ENCODE measurements at regions not wholly inside any gene's neighbourhood (a gene's known extent, or its start where the extent isn't known, plus 50 kb on each side); places are given as distances from the start of the nearest gene placed in this dataset.

GRCh38 chr1:2887941-2888855 lies 86.7 kb upstream of the TTC34 start:
- intact Hi-C loops (cut with DNase I) = no loop called here
- Histone ChIP-seq H3K9me3 (no peaks in the 10 kb centered on the region), H3K27ac (no peak overlapping the region), H3K27me3 (no peaks in the 10 kb centered on the region), H3K4me3 (no peak overlapping the region), H3K4me1 (no peaks in the 10 kb centered on the region), H3K36me3 (no peaks in the 10 kb centered on the region)
- TF ChIP-seq POLR2A (IDR thresholded peaks at IDR 0.05) = no peak
- TF ChIP-seq, protein P1, sequence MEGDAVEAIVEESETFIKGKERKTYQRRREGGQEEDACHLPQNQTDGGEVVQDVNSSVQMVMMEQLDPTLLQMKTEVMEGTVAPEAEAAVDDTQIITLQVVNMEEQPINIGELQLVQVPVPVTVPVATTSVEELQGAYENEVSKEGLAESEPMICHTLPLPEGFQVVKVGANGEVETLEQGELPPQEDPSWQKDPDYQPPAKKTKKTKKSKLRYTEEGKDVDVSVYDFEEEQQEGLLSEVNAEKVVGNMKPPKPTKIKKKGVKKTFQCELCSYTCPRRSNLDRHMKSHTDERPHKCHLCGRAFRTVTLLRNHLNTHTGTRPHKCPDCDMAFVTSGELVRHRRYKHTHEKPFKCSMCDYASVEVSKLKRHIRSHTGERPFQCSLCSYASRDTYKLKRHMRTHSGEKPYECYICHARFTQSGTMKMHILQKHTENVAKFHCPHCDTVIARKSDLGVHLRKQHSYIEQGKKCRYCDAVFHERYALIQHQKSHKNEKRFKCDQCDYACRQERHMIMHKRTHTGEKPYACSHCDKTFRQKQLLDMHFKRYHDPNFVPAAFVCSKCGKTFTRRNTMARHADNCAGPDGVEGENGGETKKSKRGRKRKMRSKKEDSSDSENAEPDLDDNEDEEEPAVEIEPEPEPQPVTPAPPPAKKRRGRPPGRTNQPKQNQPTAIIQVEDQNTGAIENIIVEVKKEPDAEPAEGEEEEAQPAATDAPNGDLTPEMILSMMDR (IDR thresholded peaks at IDR 0.05) = no peak
- no peak for TF ChIP-seq POLR2AphosphoS5 (IDR thresholded peaks at IDR 0.05; ENCODE audit: insufficient read depth in 1 of 2, low read depth in 1 of 2)
- DNase-seq (ENCODE audit: extremely low spot score in 2 of 2) = no peak

- Histone ChIP-seq H3K9me3 (no peaks in the 10 kb centered on the region), H3K36me3 (no peaks in the 10 kb centered on the region), H3K27me3 (no peaks in the 10 kb centered on the region), H3K4me1 (no peaks in the 10 kb centered on the region), H3K27ac (no peak overlapping the region), H3K4me3 (no peak overlapping the region)
- no peak for DNase-seq (ENCODE audit: extremely low spot score in 2 of 2)
- intact Hi-C loops (cut with DNase I) = no loop called here
- TF ChIP-seq POLR2A (IDR thresholded peaks at IDR 0.05) (no peak), POLR2AphosphoS5 (IDR thresholded peaks at IDR 0.05; ENCODE audit: insufficient read depth in 1 of 2, low read depth in 1 of 2) (no peak)
- TF ChIP-seq, protein P1 (IDR thresholded peaks at IDR 0.05) = no peak
These were observed 88.8 kb upstream of the TTC34 start for GRCh38 chr1:2890221-2890850.

DNA sequence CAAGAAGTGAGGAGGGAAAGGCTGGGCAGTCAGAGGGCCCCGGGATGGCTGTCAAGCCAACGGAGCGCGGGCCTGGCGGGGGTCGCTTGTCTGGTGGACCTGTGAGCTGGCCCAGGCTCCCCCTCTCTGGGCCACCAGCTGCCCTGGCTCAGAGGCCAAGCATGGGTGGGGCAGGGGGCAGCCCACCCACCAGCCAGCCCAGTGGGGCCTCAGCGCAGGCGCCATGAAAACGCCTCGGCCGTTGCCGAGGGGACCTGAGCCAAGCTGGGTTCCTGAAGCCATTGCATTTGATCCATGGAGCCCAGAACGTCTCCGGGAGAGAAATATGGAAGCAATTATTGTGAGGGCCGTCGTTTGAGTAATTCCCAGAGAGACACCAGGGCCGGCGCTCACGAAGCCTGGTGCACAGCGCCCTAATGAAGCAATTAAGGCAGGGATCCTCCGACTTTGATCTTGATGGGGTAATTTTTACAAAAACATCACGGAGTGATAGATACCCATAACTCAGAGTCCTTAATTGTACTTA lies 90.5 kb upstream of the TTC34 start:
- Histone ChIP-seq H3K36me3 (no peaks in the 10 kb centered on the region), H3K27ac (no peak overlapping the region), H3K9me3 (no peaks in the 10 kb centered on the region), H3K4me3 (no peak overlapping the region), H3K4me1 (no peaks in the 10 kb centered on the region), H3K27me3 (no peaks in the 10 kb centered on the region)
- intact Hi-C loops (cut with DNase I) = no loop called here
- no peak for DNase-seq (ENCODE audit: extremely low spot score in 2 of 2)
- TF ChIP-seq, protein P1 (IDR thresholded peaks at IDR 0.05) = no peak
- TF ChIP-seq POLR2AphosphoS5 (IDR thresholded peaks at IDR 0.05; ENCODE audit: insufficient read depth in 1 of 2, low read depth in 1 of 2) = no peak
- TF ChIP-seq POLR2A (IDR thresholded peaks at IDR 0.05) = no peak

DNA sequence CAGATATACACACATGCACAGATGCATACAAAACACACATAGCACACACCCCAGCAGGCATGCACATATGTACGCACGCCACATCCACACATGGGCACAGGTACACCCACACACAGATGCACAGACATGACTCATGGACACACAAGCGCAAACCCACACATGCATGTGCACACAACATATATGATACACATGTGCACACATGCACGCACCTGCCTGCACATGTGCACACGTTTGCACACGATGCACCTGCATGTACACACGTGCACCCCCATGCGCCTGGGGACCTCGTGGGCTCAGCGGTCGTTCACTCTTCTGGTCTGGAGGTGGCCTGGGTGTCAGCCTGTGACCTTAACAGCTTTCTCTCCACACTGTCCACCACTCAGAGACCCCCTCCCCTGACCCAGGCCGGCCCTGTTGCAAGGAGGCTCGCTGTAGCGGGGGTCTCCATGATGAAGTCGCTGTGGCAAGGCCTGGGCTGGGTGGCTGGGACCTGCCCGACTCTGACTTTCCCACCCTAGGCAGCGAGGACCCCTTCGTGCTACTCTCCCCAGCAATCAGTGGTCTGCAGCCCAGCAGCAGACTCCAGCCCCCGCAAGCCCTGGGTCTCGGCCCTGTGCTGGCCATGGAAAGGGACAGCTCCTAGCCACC lies 92.1 kb upstream of the TTC34 start:
- TF ChIP-seq, protein P1 (IDR thresholded peaks at IDR 0.05) = no peak
- TF ChIP-seq POLR2AphosphoS5 (IDR thresholded peaks at IDR 0.05; ENCODE audit: insufficient read depth in 1 of 2, low read depth in 1 of 2) (no peak), POLR2A (IDR thresholded peaks at IDR 0.05) (no peak)
- Histone ChIP-seq H3K36me3 (no peaks in the 10 kb centered on the region), H3K4me3 (no peak overlapping the region), H3K27ac (no peak overlapping the region), H3K27me3 (no peaks in the 10 kb centered on the region), H3K9me3 (no peaks in the 10 kb centered on the region), H3K4me1 (no peaks in the 10 kb centered on the region)
- no peak for DNase-seq (ENCODE audit: extremely low spot score in 2 of 2)
- intact Hi-C loops (cut with DNase I) = no loop called here
